HEK293 (cell line): ENCODE measurements at regions not wholly inside any gene's neighbourhood (a gene's known extent, or its start where the extent isn't known, plus 50 kb on each side); places are given as distances from the start of the nearest gene placed in this dataset.
A peak's percentile ranks its signal among the peaks of the same experiment; 100 is the strongest.

Experiments used
- GLIS1 ChIP-seq: fragments of 450-650 bp; formaldehyde crosslinking; IDR thresholded peaks from 2 replicates; pipeline ENCODE4 v1.5.1; 2016; ENCODE audit warnings: missing biosample characterization, missing genetic modification characterization
- HOXC10 ChIP-seq: sonication (generic); formaldehyde crosslinking; IDR thresholded peaks from 2 replicates; pipeline ENCODE4 v1.8.1; 2023; ENCODE audit warnings: mild to moderate bottlenecking, missing genetic modification reagents
- SETDB1 ChIP-seq: IDR thresholded peaks from one replicate; pipeline ENCODE4 v1.6.1; 2017; ENCODE audit warnings: mild to moderate bottlenecking, low read length, moderate library complexity, mixed read lengths; ENCODE audit not compliant: insufficient read length
- SP2 ChIP-seq: fragments of 450-650 bp; formaldehyde crosslinking; IDR thresholded peaks from 2 replicates; pipeline ENCODE4 v1.5.1; 2016; ENCODE audit warnings: missing biosample characterization, missing genetic modification characterization
- ZFHX2 ChIP-seq: fragments of 450-650 bp; formaldehyde crosslinking; conservative IDR thresholded peaks from 2 replicates; pipeline ENCODE4 v1.5.1; 2016; ENCODE audit warnings: missing biosample characterization, missing genetic modification characterization
- ZNF140 ChIP-seq: fragments of 450-650 bp; formaldehyde crosslinking; IDR thresholded peaks from 2 replicates; pipeline ENCODE4 v1.5.1; 2016; ENCODE audit warnings: missing biosample characterization, missing genetic modification characterization
- ZNF2 ChIP-seq: fragments of 450-650 bp; formaldehyde crosslinking; IDR thresholded peaks from 2 replicates; pipeline ENCODE4 v1.5.1; 2016; ENCODE audit warnings: missing biosample characterization, missing genetic modification characterization
- ZNF292 ChIP-seq: fragments of 450-650 bp; formaldehyde crosslinking; IDR thresholded peaks from 2 replicates; pipeline ENCODE4 v1.5.1; 2016; ENCODE audit warnings: low read depth, missing biosample characterization, missing genetic modification characterization, borderline replicate concordance
- ZNF302 ChIP-seq: fragments of 450-650 bp; formaldehyde crosslinking; IDR thresholded peaks from 2 replicates; pipeline ENCODE4 v1.5.1; 2016; ENCODE audit warnings: missing biosample characterization, missing genetic modification characterization, low read depth
- ZNF423 ChIP-seq: fragments of 450-650 bp; formaldehyde crosslinking; IDR thresholded peaks from 2 replicates; pipeline ENCODE4 v1.5.1; 2016; ENCODE audit warnings: missing biosample characterization, missing genetic modification characterization
- ZNF530 ChIP-seq: fragments of 450-650 bp; formaldehyde crosslinking; IDR thresholded peaks from 2 replicates; pipeline ENCODE4 v1.5.1; 2016; ENCODE audit warnings: low read depth, missing biosample characterization, missing genetic modification characterization
- ZNF664 ChIP-seq: fragments of 450-650 bp; formaldehyde crosslinking; IDR thresholded peaks from 2 replicates; pipeline ENCODE4 v1.5.1; 2016; ENCODE audit warnings: missing biosample characterization, missing genetic modification characterization
- ZNF792 ChIP-seq: fragments of 450-650 bp; formaldehyde crosslinking; IDR thresholded peaks from 2 replicates; pipeline ENCODE4 v1.5.1; 2016; ENCODE audit warnings: missing biosample characterization, missing genetic modification characterization
- ZNF843 ChIP-seq: fragments of 450-650 bp; formaldehyde crosslinking; IDR thresholded peaks from 2 replicates; pipeline ENCODE4 v1.5.1; 2016; ENCODE audit warnings: missing biosample characterization, missing genetic modification characterization
- TF ChIP-seq, protein P1 (sequence below): fragments of 450-650 bp; formaldehyde crosslinking; IDR thresholded peaks from 2 replicates; pipeline ENCODE4 v1.5.1; 2016; ENCODE audit warnings: missing biosample characterization, missing genetic modification characterization, borderline replicate concordance
- TF ChIP-seq, protein P2 (sequence below): fragments of 450-650 bp; formaldehyde crosslinking; IDR thresholded peaks from 2 replicates; pipeline ENCODE4 v1.5.1; 2016; ENCODE audit warnings: missing biosample characterization, missing genetic modification characterization
- TF ChIP-seq, protein P3 (sequence below): fragments of 450-650 bp; formaldehyde crosslinking; IDR thresholded peaks from 2 replicates; pipeline ENCODE4 v1.5.1; 2017; ENCODE audit warnings: missing biosample characterization, missing genetic modification characterization
- TF ChIP-seq, protein P4 (sequence below): fragments of 450-650 bp; formaldehyde crosslinking; IDR thresholded peaks from 2 replicates; pipeline ENCODE4 v1.5.1; 2017; ENCODE audit warnings: missing biosample characterization, missing genetic modification characterization
- TF ChIP-seq, protein P5 (sequence below): fragments of 450-650 bp; formaldehyde crosslinking; IDR thresholded peaks from 2 replicates; pipeline ENCODE4 v1.5.1; 2016; ENCODE audit warnings: missing biosample characterization, missing genetic modification characterization
- TF ChIP-seq, protein P6 (sequence below): fragments of 450-650 bp; formaldehyde crosslinking; IDR thresholded peaks from 2 replicates; pipeline ENCODE4 v1.5.1; 2016; ENCODE audit warnings: missing biosample characterization, missing genetic modification characterization
- TF ChIP-seq, protein P7 (sequence below): fragments of 450-650 bp; formaldehyde crosslinking; IDR thresholded peaks from 2 replicates; pipeline ENCODE4 v1.5.1; 2016; ENCODE audit warnings: missing biosample characterization, missing genetic modification characterization
- TF ChIP-seq, protein P8 (sequence below): fragments of 450-650 bp; formaldehyde crosslinking; IDR thresholded peaks from 2 replicates; pipeline ENCODE4 v1.5.1; 2017; ENCODE audit warnings: missing biosample characterization, missing genetic modification characterization

DNA sequence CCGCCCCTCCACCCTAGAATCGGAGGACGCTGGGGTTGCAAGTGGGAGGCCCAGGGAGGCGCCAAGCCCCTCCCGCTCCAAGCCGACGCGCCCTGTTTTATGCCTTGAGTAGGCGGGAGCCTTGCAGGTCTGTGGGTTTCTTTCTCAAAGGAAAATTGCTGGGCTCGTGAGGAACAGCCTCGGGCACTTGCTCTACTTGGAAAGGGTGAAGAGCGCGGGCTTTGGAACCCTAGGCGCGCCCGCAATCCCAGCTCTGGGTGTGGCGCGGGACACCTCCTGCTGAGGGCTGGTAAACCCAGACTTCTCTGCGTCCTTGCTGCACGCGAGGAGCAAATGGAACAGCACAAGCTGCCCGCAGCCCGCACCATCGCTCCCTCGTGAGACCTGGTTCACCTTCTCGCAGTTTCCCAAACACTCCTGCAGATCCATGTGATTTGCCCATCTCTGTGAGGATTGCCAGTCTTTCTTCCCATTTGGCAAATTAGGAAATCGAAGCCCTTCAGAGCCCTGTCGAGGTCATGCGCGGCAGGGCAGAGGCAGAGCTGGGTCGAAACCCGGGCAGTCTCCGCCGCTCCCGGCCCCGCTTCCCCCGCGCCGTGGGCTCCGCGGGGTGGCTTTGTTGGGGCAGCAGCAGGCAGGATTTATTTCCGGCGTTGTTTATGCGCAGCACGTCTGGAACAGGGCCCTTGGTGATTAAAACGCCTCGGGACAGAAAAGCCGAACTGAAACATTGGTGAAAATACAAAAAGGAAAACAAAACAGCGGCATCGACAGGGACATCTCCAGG lies 98.4 kb upstream of the CPLX2 start (continued):
- TF ChIP-seq ZNF302 (tag by site-specific recombination) = no peak
- TF ChIP-seq ZNF2 = no peak
- no peak for TF ChIP-seq ZNF140 (tag by site-specific recombination)
- TF ChIP-seq SETDB1 = no peak
- TF ChIP-seq, protein P1, sequence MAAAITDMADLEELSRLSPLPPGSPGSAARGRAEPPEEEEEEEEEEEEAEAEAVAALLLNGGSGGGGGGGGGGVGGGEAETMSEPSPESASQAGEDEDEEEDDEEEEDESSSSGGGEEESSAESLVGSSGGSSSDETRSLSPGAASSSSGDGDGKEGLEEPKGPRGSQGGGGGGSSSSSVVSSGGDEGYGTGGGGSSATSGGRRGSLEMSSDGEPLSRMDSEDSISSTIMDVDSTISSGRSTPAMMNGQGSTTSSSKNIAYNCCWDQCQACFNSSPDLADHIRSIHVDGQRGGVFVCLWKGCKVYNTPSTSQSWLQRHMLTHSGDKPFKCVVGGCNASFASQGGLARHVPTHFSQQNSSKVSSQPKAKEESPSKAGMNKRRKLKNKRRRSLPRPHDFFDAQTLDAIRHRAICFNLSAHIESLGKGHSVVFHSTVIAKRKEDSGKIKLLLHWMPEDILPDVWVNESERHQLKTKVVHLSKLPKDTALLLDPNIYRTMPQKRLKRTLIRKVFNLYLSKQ (tag by site-specific recombination) = no peak
- peak; percentile 91 for TF ChIP-seq ZFHX2 (tag by site-specific recombination)
- TF ChIP-seq, protein P2, sequence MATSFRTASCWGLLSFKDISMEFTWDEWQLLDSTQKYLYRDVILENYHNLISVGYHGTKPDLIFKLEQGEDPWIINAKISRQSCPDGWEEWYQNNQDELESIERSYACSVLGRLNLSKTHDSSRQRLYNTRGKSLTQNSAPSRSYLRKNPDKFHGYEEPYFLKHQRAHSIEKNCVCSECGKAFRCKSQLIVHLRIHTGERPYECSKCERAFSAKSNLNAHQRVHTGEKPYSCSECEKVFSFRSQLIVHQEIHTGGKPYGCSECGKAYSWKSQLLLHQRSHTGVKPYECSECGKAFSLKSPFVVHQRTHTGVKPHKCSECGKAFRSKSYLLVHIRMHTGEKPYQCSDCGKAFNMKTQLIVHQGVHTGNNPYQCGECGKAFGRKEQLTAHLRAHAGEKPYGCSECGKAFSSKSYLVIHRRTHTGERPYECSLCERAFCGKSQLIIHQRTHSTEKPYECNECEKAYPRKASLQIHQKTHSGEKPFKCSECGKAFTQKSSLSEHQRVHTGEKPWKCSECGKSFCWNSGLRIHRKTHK (tag by site-specific recombination) = no peak
- no peak for TF ChIP-seq ZNF292 (tag by site-specific recombination)
- TF ChIP-seq, protein P3, sequence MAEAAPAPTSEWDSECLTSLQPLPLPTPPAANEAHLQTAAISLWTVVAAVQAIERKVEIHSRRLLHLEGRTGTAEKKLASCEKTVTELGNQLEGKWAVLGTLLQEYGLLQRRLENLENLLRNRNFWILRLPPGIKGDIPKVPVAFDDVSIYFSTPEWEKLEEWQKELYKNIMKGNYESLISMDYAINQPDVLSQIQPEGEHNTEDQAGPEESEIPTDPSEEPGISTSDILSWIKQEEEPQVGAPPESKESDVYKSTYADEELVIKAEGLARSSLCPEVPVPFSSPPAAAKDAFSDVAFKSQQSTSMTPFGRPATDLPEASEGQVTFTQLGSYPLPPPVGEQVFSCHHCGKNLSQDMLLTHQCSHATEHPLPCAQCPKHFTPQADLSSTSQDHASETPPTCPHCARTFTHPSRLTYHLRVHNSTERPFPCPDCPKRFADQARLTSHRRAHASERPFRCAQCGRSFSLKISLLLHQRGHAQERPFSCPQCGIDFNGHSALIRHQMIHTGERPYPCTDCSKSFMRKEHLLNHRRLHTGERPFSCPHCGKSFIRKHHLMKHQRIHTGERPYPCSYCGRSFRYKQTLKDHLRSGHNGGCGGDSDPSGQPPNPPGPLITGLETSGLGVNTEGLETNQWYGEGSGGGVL (tag by site-specific recombination) = no peak
- TF ChIP-seq GLIS1 = peak; percentile 76
- TF ChIP-seq HOXC10 (CRISPR knock-in tag) = no peak
- TF ChIP-seq, protein P4, sequence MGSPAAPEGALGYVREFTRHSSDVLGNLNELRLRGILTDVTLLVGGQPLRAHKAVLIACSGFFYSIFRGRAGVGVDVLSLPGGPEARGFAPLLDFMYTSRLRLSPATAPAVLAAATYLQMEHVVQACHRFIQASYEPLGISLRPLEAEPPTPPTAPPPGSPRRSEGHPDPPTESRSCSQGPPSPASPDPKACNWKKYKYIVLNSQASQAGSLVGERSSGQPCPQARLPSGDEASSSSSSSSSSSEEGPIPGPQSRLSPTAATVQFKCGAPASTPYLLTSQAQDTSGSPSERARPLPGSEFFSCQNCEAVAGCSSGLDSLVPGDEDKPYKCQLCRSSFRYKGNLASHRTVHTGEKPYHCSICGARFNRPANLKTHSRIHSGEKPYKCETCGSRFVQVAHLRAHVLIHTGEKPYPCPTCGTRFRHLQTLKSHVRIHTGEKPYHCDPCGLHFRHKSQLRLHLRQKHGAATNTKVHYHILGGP = no peak
- TF ChIP-seq, protein P5, sequence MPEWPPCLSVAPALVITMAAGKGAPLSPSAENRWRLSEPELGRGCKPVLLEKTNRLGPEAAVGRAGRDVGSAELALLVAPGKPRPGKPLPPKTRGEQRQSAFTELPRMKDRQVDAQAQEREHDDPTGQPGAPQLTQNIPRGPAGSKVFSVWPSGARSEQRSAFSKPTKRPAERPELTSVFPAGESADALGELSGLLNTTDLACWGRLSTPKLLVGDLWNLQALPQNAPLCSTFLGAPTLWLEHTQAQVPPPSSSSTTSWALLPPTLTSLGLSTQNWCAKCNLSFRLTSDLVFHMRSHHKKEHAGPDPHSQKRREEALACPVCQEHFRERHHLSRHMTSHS (tag by site-specific recombination) = no peak
- TF ChIP-seq, protein P6, sequence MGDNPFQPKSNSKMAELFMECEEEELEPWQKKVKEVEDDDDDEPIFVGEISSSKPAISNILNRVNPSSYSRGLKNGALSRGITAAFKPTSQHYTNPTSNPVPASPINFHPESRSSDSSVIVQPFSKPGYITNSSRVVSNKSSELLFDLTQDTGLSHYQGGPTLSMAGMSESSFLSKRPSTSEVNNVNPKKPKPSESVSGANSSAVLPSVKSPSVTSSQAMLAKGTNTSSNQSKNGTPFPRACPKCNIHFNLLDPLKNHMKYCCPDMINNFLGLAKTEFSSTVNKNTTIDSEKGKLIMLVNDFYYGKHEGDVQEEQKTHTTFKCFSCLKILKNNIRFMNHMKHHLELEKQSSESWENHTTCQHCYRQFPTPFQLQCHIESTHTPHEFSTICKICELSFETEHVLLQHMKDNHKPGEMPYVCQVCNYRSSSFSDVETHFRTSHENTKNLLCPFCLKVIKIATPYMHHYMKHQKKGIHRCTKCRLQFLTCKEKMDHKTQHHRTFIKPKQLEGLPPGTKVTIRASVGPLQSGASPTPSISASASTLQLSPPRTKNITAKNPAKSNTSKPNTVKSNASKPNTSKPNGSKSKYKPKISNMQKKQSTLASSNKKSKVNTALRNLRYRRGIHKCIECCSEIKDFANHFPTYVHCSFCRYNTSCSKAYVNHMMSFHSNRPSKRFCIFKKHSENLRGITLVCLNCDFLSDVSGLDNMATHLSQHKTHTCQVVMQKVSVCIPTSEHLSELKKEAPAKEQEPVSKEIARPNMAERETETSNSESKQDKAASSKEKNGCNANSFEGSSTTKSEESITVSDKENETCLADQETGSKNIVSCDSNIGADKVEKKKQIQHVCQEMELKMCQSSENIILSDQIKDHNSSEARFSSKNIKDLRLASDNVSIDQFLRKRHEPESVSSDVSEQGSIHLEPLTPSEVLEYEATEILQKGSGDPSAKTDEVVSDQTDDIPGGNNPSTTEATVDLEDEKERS (tag by site-specific recombination) = no peak
- no peak for TF ChIP-seq ZNF843 (tag by site-specific recombination)
- TF ChIP-seq, protein P7, sequence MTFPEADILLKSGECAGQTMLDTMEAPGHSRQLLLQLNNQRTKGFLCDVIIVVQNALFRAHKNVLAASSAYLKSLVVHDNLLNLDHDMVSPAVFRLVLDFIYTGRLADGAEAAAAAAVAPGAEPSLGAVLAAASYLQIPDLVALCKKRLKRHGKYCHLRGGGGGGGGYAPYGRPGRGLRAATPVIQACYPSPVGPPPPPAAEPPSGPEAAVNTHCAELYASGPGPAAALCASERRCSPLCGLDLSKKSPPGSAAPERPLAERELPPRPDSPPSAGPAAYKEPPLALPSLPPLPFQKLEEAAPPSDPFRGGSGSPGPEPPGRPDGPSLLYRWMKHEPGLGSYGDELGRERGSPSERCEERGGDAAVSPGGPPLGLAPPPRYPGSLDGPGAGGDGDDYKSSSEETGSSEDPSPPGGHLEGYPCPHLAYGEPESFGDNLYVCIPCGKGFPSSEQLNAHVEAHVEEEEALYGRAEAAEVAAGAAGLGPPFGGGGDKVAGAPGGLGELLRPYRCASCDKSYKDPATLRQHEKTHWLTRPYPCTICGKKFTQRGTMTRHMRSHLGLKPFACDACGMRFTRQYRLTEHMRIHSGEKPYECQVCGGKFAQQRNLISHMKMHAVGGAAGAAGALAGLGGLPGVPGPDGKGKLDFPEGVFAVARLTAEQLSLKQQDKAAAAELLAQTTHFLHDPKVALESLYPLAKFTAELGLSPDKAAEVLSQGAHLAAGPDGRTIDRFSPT (tag by site-specific recombination) = no peak
- 0 out of 2 replicates have a peak, but pooled peaks have one; percentile 26 for TF ChIP-seq SP2 (tag by site-specific recombination)
- TF ChIP-seq ZNF792 = no peak
- no peak for TF ChIP-seq ZNF530
- no peak for TF ChIP-seq ZNF664 (tag by site-specific recombination)
- TF ChIP-seq, protein P8, sequence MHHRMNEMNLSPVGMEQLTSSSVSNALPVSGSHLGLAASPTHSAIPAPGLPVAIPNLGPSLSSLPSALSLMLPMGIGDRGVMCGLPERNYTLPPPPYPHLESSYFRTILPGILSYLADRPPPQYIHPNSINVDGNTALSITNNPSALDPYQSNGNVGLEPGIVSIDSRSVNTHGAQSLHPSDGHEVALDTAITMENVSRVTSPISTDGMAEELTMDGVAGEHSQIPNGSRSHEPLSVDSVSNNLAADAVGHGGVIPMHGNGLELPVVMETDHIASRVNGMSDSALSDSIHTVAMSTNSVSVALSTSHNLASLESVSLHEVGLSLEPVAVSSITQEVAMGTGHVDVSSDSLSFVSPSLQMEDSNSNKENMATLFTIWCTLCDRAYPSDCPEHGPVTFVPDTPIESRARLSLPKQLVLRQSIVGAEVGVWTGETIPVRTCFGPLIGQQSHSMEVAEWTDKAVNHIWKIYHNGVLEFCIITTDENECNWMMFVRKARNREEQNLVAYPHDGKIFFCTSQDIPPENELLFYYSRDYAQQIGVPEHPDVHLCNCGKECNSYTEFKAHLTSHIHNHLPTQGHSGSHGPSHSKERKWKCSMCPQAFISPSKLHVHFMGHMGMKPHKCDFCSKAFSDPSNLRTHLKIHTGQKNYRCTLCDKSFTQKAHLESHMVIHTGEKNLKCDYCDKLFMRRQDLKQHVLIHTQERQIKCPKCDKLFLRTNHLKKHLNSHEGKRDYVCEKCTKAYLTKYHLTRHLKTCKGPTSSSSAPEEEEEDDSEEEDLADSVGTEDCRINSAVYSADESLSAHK = no peak
- TF ChIP-seq ZNF423 (tag by site-specific recombination) = no peak
